ENCODE measurements at regions not wholly inside any gene's neighbourhood (a gene's known extent, or its start where the extent isn't known, plus 50 kb on each side); places are given as distances from the start of the nearest gene placed in this dataset.

DNA sequence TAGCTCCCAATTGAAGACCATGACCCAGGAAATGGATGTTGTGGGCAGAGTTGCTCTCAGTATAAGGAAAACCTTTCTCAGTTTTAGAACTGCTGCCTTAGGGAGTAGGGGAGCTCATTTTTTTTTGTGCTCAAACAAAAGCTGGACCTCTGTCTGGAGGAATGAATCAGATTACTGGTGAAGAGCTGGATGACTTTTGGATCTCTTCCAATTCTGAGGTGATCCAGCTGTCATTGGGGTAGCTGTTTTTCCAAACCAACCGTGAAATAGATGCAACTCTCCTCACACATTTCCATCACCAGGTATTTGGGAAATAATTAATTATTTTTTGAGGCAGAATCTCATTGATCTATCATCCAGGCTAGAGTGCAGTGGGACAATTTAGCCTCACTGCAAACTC lies 251.3 kb upstream of the PLET1 start:
- H3K9ac ChIP-seq (ENCODE audit: insufficient read depth, low read depth, low read length): no peak overlapping the region
- BruUV-seq (replicated peaks): no TSS peak
- H4K20me1 ChIP-seq (ENCODE audit: insufficient read depth, low read length): no peaks in the 10 kb centered on the region
- in situ Hi-C loops (cut with HindIII; ENCODE audit: extremely low pct_ligation_motif_present, low pct_unique_long_range_greater_than_20kb): no loop called here
- H3K27me3 ChIP-seq (ENCODE audit: control insufficient read depth in 1 of 2, insufficient read depth in 2 of 2, low read length in 2 of 2): no peaks in the 10 kb centered on the region; a peak in 2 of 5 replicates
- no peak overlapping the region for H2AFZ ChIP-seq (ENCODE audit: low read length)
- H3K9me3 ChIP-seq (ENCODE audit: low read length): no peaks in the 10 kb centered on the region
- no peak overlapping the region for H3K4me2 ChIP-seq (ENCODE audit: low read depth, low read length)
- ATAC-seq (no peak), DNase-seq (ENCODE audit: low spot score) (no peak), FAIRE-seq (no peak)
- H3K36me3 ChIP-seq (replicated peaks in 1 of 2; ENCODE audit: control insufficient read depth in 1 of 2, insufficient read depth in 2 of 2, low read length in 2 of 2): no peaks in the 10 kb centered on the region
- H3K4me1 ChIP-seq (ENCODE audit: insufficient read depth, low read length): no peaks in the 10 kb centered on the region
- WGBS (ENCODE audit: low lambda C conversion rate): 7% methylated on average over 1 of the region's 1 CpG
- H3K4me3 ChIP-seq (replicated peaks in 1 of 3; ENCODE audit: insufficient read depth in 1 of 3, low read depth in 2 of 3, low read length in 3 of 3): no peak overlapping the region
- TF ChIP-seq ONECUT2 (CRISPR knock-in tag; IDR thresholded peaks at IDR 0.05): no peak
- TF ChIP-seq, protein P1, sequence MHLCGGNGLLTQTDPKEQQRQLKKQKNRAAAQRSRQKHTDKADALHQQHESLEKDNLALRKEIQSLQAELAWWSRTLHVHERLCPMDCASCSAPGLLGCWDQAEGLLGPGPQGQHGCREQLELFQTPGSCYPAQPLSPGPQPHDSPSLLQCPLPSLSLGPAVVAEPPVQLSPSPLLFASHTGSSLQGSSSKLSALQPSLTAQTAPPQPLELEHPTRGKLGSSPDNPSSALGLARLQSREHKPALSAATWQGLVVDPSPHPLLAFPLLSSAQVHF (CRISPR knock-in tag; IDR thresholded peaks at IDR 0.05): no peak
- no peak for TF ChIP-seq ZZZ3 (CRISPR knock-in tag; IDR thresholded peaks at IDR 0.05; ENCODE audit: borderline replicate concordance)
- no peak for TF ChIP-seq NPAS2 (CRISPR knock-in tag; IDR thresholded peaks at IDR 0.05; ENCODE audit: borderline replicate concordance)
- TF ChIP-seq ARID4A (CRISPR knock-in tag; IDR thresholded peaks at IDR 0.05; ENCODE audit: borderline replicate concordance): no peak
- TF ChIP-seq, protein P2, sequence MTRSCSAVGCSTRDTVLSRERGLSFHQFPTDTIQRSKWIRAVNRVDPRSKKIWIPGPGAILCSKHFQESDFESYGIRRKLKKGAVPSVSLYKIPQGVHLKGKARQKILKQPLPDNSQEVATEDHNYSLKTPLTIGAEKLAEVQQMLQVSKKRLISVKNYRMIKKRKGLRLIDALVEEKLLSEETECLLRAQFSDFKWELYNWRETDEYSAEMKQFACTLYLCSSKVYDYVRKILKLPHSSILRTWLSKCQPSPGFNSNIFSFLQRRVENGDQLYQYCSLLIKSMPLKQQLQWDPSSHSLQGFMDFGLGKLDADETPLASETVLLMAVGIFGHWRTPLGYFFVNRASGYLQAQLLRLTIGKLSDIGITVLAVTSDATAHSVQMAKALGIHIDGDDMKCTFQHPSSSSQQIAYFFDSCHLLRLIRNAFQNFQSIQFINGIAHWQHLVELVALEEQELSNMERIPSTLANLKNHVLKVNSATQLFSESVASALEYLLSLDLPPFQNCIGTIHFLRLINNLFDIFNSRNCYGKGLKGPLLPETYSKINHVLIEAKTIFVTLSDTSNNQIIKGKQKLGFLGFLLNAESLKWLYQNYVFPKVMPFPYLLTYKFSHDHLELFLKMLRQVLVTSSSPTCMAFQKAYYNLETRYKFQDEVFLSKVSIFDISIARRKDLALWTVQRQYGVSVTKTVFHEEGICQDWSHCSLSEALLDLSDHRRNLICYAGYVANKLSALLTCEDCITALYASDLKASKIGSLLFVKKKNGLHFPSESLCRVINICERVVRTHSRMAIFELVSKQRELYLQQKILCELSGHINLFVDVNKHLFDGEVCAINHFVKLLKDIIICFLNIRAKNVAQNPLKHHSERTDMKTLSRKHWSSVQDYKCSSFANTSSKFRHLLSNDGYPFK (CRISPR knock-in tag; IDR thresholded peaks at IDR 0.05; ENCODE audit: borderline replicate concordance): no peak
- no peaks in the 10 kb centered on the region for H3K79me2 ChIP-seq (ENCODE audit: insufficient read depth, low read length)
- H3K27ac ChIP-seq (ENCODE audit: extremely low read length, insufficient read depth, low read length): no peak overlapping the region
- intact Hi-C loops (cut with micrococcal nuclease; ENCODE audit: unreplicated experiment): no loop called here
- POLR2A ChIA-PET: no interaction called here
- CTCF ChIA-PET (ENCODE audit: low intra/inter-chr PET ratio, low total read pairs): no interaction called here

All from HepG2 (cell line).